Skeletal muscle cell (primary cell): ENCODE measurements at regions not wholly inside any gene's neighbourhood (a gene's known extent, or its start where the extent isn't known, plus 50 kb on each side); places are given as distances from the start of the nearest gene placed in this dataset.

Source experiments
- DNase-seq: peaks from one replicate; pipeline ENCODE4 v3.0.0-alpha.2; 2010; ENCODE audit warnings: low read depth
- H3K4me3 ChIP-seq: 2 replicates; pipeline ENCODE4 v1.5.1; 2011; ENCODE audit warnings: low read depth, mild to moderate bottlenecking, control low read depth, low read length, moderate library complexity

- peak; percentile 33 for DNase-seq
- H3K4me3 ChIP-seq, result no peak overlapping the region
Observed at GRCh38 chr4:27176400-27176799, 315.8 kb downstream of the STIM2 start.

- DNase-seq, result no peak
- H3K4me3 ChIP-seq, result no peak overlapping the region
Observed at GRCh38 chr4:27176881-27177280, 316.2 kb downstream of the STIM2 start.

- no peak for DNase-seq
- no peak overlapping the region for H3K4me3 ChIP-seq
Observed at GRCh38 chr4:27178061-27178460, 317.4 kb downstream of the STIM2 start.

GRCh38 chr4:27181693-27182092 is 321.1 kb downstream of the STIM2 start:
- no peak for DNase-seq
- H3K4me3 ChIP-seq, result no peak overlapping the region

- no peak for DNase-seq
- H3K4me3 ChIP-seq, result no peak overlapping the region
Observed at GRCh38 chr4:27182211-27182610, 321.6 kb downstream of the STIM2 start.

- no peak overlapping the region for H3K4me3 ChIP-seq
- DNase-seq, result no peak
Observed at GRCh38 chr4:27184508-27185155, 324.0 kb downstream of the STIM2 start.

GRCh38 chr4:27186710-27187109 is 326.1 kb downstream of the STIM2 start:
- H3K4me3 ChIP-seq, result no peak overlapping the region
- DNase-seq, result no peak

- DNase-seq, result no peak
- no peak overlapping the region for H3K4me3 ChIP-seq
Observed at GRCh38 chr4:27187786-27188185, 327.1 kb downstream of the STIM2 start.

GRCh38 chr4:27189683-27190082 is 329.0 kb downstream of the STIM2 start:
- no peak for DNase-seq
- no peak overlapping the region for H3K4me3 ChIP-seq

GRCh38 chr4:27191592-27191991 is 331.0 kb downstream of the STIM2 start:
- H3K4me3 ChIP-seq, result no peak overlapping the region
- DNase-seq, result no peak

- DNase-seq, result no peak
- no peak overlapping the region for H3K4me3 ChIP-seq
Observed at GRCh38 chr4:27194599-27195176, 334.0 kb downstream of the STIM2 start.

GRCh38 chr4:27198246-27198645 is 337.6 kb downstream of the STIM2 start:
- H3K4me3 ChIP-seq, result no peak overlapping the region
- no peak for DNase-seq

- H3K4me3 ChIP-seq, result no peak overlapping the region
- no peak for DNase-seq
Observed at GRCh38 chr4:27198971-27199370, 338.3 kb downstream of the STIM2 start.

GRCh38 chr4:27206009-27206408 is 345.4 kb downstream of the STIM2 start:
- peak; percentile 42 for DNase-seq

GRCh38 chr4:27210956-27211355 is 350.3 kb downstream of the STIM2 start:
- H3K4me3 ChIP-seq, result no peak overlapping the region
- DNase-seq, result no peak

More at GRCh38 chr4:27206009-27206408, 345.4 kb downstream of the STIM2 start:
- H3K4me3 ChIP-seq, result no peak overlapping the region

- DNase-seq, result no peak
- H3K4me3 ChIP-seq, result no peak overlapping the region
Observed at GRCh38 chr4:27214010-27214409, 353.4 kb downstream of the STIM2 start.

- no peak for DNase-seq
- no peak overlapping the region for H3K4me3 ChIP-seq
Observed at GRCh38 chr4:27215220-27215826, 354.7 kb downstream of the STIM2 start.

GRCh38 chr4:27217261-27217769 is 356.7 kb downstream of the STIM2 start:
- peak; percentile 69 for DNase-seq
- peak overlapping the region; percentile 16 for H3K4me3 ChIP-seq

GRCh38 chr4:27218013-27218412 is 357.4 kb downstream of the STIM2 start:
- H3K4me3 ChIP-seq, result no peak overlapping the region
- no peak for DNase-seq

GRCh38 chr4:27223326-27223725 is 362.7 kb downstream of the STIM2 start:
- DNase-seq, result no peak
- H3K4me3 ChIP-seq, result no peak overlapping the region

GRCh38 chr4:27233531-27233930 is 372.9 kb downstream of the STIM2 start:
- DNase-seq, result no peak
- no peak overlapping the region for H3K4me3 ChIP-seq
